ENCODE measurements at regions not wholly inside any gene's neighbourhood (a gene's known extent, or its start where the extent isn't known, plus 50 kb on each side); places are given as distances from the start of the nearest gene placed in this dataset.

- Histone ChIP-seq H2AFZ (ENCODE audit: low read depth, low read length) (no peak overlapping the region), H3K4me1 (ENCODE audit: low read length) (no peaks in the 10 kb centered on the region), H3K27me3 (ENCODE audit: low read depth, low read length) (no peaks in the 10 kb centered on the region), H3K9me3 (ENCODE audit: insufficient read depth, low read length) (no peaks in the 10 kb centered on the region), H3K79me2 (ENCODE audit: low read length) (no peaks in the 10 kb centered on the region), H3K36me3 (replicated peaks; ENCODE audit: low read depth, low read length) (no peaks in the 10 kb centered on the region), H3K4me3 (ENCODE audit: low read length) (no peak overlapping the region), H3K9ac (ENCODE audit: low read length) (no peak overlapping the region), H4K20me1 (ENCODE audit: insufficient read depth, low read length) (no peaks in the 10 kb centered on the region), H3K27ac (ENCODE audit: low read length) (no peak overlapping the region), H3K4me2 (ENCODE audit: low read length) (no peak overlapping the region)
- TF ChIP-seq CTCF (IDR thresholded peaks at IDR 0.05; ENCODE audit: low read depth, low read length): no peak
- no peak for TF ChIP-seq EZH2phosphoT487 (IDR thresholded peaks at IDR 0.05; ENCODE audit: low read depth)
Measured at GRCh38 chr2:167388901-167389300, 500.6 kb downstream of the XIRP2 start.

DNA sequence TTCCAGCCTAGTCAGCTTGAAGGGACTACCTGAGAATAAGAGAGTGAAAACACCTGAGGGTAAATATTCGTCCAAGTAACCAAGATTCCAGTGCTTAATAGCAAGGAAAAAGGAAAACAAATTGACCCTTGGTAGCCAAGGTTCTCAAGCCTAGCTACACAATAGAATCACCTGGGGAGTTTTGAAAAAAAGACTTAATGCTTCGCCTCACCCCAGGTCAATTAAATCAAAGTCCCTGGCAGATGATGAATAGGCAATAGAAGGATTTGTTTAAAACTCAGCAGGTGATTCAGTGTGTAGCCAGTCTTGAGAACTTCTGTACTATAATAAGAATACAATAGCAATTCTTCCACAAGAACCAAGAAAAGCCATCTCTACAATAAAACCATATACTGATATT, 500.2 kb downstream of the XIRP2 start:
- Histone ChIP-seq H3K9ac (ENCODE audit: low read length) (no peak overlapping the region), H3K36me3 (replicated peaks; ENCODE audit: low read depth, low read length) (no peaks in the 10 kb centered on the region), H3K4me3 (ENCODE audit: low read length) (no peak overlapping the region), H3K79me2 (ENCODE audit: low read length) (no peaks in the 10 kb centered on the region), H3K4me2 (ENCODE audit: low read length) (no peak overlapping the region), H2AFZ (ENCODE audit: low read depth, low read length) (no peak overlapping the region), H3K27me3 (ENCODE audit: low read depth, low read length) (no peaks in the 10 kb centered on the region), H3K27ac (ENCODE audit: low read length) (no peak overlapping the region), H4K20me1 (ENCODE audit: insufficient read depth, low read length) (no peaks in the 10 kb centered on the region), H3K9me3 (ENCODE audit: insufficient read depth, low read length) (no peaks in the 10 kb centered on the region), H3K4me1 (ENCODE audit: low read length) (no peaks in the 10 kb centered on the region)
- no peak for TF ChIP-seq CTCF (IDR thresholded peaks at IDR 0.05; ENCODE audit: low read depth, low read length)
- TF ChIP-seq EZH2phosphoT487 (IDR thresholded peaks at IDR 0.05; ENCODE audit: low read depth): no peak

DNA sequence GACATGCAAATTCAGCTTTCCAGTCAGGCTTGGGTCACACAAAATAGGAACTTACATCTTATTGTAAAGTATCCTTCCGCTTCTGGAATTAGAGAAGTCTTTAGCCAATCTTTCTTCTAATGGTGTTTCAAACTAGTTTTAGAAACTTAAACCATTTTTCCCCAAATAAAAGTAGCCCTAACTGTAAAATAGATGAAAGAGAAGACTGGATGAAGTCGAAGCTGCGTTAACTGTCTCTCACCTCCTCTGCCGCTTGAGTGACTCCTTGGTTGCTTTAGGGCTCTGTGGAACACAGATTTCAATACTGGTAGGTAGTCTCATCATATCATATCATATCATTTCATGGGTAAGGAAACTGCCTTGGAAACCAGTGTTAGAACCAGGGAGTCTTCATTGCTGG, 498.4 kb downstream of the XIRP2 start:
- Histone ChIP-seq H3K9ac (ENCODE audit: low read length) (no peak overlapping the region), H3K36me3 (replicated peaks; ENCODE audit: low read depth, low read length) (no peaks in the 10 kb centered on the region), H3K4me3 (ENCODE audit: low read length) (no peak overlapping the region), H2AFZ (ENCODE audit: low read depth, low read length) (no peak overlapping the region), H3K27ac (ENCODE audit: low read length) (no peak overlapping the region), H3K4me2 (ENCODE audit: low read length) (no peak overlapping the region), H3K9me3 (ENCODE audit: insufficient read depth, low read length) (no peaks in the 10 kb centered on the region), H4K20me1 (ENCODE audit: insufficient read depth, low read length) (no peaks in the 10 kb centered on the region), H3K79me2 (ENCODE audit: low read length) (no peaks in the 10 kb centered on the region), H3K27me3 (ENCODE audit: low read depth, low read length) (no peaks in the 10 kb centered on the region), H3K4me1 (ENCODE audit: low read length) (no peaks in the 10 kb centered on the region)
- TF ChIP-seq CTCF (IDR thresholded peaks at IDR 0.05; ENCODE audit: low read depth, low read length) (no peak), EZH2phosphoT487 (IDR thresholded peaks at IDR 0.05; ENCODE audit: low read depth) (no peak)

- Histone ChIP-seq H3K4me1 (ENCODE audit: low read length) (no peaks in the 10 kb centered on the region), H3K9ac (ENCODE audit: low read length) (no peak overlapping the region), H3K4me3 (ENCODE audit: low read length) (no peak overlapping the region), H3K79me2 (ENCODE audit: low read length) (no peaks in the 10 kb centered on the region), H3K27me3 (ENCODE audit: low read depth, low read length) (no peaks in the 10 kb centered on the region), H3K36me3 (replicated peaks; ENCODE audit: low read depth, low read length) (no peaks in the 10 kb centered on the region), H3K4me2 (ENCODE audit: low read length) (no peak overlapping the region), H3K9me3 (ENCODE audit: insufficient read depth, low read length) (no peaks in the 10 kb centered on the region), H3K27ac (ENCODE audit: low read length) (no peak overlapping the region), H2AFZ (ENCODE audit: low read depth, low read length) (no peak overlapping the region), H4K20me1 (ENCODE audit: insufficient read depth, low read length) (no peaks in the 10 kb centered on the region)
- TF ChIP-seq CTCF (IDR thresholded peaks at IDR 0.05; ENCODE audit: low read depth, low read length): no peak
Measured at GRCh38 chr2:167383610-167384194, 495.4 kb downstream of the XIRP2 start.

Measured in OCI-LY3 (cell line).